Hematopoietic multipotent progenitor cell treated with erythropoietin and hydrocortisone succinate and interleukin-3 and kit ligand, for 6 days (in vitro differentiated cells): ENCODE measurements at regions not wholly inside any gene's neighbourhood (a gene's known extent, or its start where the extent isn't known, plus 50 kb on each side); places are given as distances from the start of the nearest gene placed in this dataset.
"Not testable (repeated sequence)": the region's sequence is repeated elsewhere in the genome, so short reads cannot be mapped to it uniquely, and the experiment has no call there.

Experiments used
- DNase-seq: peaks from one replicate; pipeline ENCODE4 v3.0.0-alpha.2; 2015

DNA sequence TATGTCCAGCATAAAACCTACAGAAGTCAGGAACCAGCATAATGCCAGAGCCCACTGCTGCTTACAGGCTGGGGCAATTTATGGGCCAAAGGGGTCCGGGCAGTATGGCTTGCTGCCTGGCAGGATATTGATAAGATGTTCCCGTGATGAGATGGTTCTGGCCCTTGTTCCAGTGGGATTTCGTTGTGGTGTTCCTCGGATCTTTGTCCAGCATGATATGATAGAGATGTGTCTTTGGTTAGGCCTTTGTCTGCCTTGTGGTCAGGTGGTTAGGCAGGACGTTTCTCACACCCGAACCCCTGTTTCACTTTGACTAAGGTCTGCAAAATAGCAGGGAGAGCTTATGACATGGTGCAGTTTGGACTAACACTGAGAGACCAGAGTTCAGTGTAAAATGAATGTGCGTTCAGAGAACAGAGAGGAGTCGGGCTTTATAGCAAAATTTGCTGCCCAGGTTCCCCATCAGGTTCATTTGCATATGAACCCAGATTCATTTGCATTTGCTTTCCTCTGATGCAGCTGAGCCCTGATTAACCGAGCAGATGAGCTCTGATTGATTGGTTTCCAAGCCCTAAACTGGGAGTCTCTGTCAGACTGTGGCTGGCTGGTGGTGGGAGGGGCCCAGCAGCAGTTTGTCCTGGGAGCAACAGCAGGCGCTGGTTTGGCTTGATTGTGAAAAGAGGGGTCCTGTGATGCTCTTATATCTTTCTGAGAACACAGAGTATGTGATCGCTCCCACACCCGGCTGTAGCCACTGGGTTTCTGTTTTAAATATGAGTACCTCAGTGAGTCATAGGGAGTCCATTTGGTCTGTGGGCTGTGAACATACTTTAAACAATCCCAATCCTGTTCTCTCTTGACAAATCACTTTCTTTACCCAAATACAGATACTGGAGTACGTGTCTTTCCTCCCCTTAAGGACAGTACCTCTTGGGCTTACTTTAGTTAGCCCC is 156.3 kb upstream of the PZP start:
- peak; percentile 10 for DNase-seq

DNA sequence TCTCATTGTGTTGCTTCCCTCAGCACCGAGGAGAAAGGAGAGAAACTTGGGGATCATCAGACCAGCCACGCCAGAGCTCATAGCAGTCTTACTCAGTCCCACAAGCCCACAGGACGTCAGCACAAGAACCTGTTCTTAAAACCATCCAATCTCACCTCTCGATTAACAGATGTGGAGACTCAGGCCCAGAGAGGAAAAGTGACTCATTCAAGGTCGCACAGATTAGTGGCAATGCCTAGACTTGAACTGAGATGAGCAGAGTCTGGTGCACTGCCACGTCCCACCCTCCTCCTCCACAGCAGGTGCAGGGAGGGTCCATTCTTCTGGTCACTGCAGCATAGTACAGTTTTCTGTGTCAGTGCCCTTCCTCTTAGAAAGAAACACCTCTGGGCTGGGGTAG is 154.9 kb upstream of the PZP start:
- DNase-seq, result no peak

DNA sequence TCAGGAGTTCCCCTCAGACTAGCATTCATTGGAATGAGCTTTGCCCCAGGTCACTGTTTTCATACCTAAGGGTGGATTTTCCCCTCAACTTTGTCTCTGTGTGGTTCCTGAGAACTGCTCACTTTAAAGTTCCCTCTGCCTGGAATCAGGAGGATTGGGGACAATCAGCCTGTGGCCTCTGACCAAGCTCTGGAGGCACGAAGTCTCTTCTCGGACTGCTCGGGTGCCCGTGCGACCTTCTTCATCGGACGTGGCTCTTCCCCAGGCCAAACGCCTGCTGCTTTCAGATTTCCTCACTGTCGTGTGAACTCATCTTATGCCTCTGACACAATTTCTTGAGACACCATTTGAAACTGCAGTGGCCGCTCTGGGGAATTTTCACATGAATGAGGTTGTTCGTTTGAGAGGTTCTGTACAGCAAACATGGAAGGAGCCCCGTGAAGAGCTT is 153.7 kb upstream of the PZP start:
- no peak for DNase-seq

GRCh38 chr12:9354009-9354754 is 146.0 kb upstream of the PZP start:
- DNase-seq, result not testable (repeated sequence)

- no peak for DNase-seq
Observed at GRCh38 chr12:9351136-9351535, 142.9 kb upstream of the PZP start.

DNA sequence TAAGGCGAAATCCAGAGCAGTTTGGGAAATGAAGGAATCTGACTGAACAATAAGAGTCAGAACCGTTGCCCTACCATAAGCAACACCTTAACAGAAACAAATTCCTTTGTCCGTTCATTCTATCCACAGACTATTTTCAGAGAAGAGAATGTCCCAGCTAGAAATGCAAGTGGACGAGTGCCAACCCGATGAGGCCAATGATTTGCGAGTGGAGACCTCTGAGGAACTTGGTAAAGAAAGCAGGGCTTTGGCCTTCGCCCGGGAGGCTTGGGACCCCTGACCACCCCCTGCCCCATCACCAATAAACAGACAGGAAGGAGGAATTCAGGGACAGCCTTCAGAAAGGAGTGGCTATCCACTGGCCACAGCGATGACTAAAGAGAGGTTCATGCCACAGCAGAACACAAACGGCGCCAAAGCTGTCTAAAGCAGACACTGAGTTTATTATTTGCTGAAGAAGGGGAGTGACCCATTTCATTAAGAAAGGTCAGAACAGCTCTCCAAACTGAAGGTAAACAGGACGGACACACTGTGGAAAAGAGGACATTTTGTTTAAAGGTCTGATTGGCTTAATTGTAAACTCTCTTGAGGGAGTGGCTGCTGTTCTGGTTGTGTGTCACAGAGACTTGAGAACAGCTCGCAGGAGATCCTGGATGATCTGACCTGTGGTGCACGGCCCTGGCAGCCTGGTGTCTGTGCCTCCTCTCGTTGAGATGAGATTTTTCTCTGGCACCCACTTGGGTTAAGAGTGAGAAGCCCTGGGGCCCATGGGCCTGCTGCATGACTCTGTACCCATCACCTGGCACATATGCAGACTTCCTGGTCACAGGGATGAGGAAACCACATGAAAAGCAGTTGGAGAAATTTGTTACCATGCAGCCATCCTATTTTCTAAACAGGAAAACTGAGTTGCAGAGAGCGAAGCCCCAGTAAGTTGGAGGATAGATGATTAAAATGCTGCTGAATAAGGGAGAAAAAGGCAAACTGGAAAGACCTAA is 142.0 kb upstream of the PZP start:
- DNase-seq, result no peak

DNA sequence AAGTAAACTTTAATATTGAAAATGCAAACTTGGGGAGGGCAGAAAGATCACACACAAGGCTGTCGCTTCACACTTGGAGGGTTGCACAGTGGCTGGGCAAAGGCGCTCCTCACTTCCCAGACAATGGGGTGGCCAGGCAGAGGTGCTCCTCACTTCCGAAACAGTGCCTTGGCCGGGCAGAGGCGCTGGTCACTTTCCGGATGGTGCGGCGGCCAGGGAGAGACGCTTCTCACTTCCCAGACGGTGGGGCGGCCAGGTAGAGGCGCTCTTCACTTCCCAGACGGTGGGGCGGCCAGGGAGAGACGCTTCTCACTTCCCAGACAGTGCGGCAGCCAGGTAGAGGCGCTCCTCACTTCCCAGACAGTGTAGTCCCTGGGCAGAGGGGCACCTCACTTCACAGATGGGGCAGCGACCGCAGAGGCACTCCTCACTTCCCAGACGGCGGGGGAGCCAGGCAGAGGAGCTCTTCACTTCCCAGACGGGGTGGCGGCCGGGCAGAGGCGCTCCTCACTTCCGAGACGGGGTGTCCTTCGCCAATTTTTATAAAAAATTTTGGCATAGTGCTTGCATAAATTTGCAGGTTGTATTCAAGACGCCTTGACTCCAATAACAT is 140.8 kb upstream of the PZP start:
- DNase-seq, result no peak

- DNase-seq, result no peak
Observed at GRCh38 chr12:9347328-9348127, 139.3 kb upstream of the PZP start.

DNA sequence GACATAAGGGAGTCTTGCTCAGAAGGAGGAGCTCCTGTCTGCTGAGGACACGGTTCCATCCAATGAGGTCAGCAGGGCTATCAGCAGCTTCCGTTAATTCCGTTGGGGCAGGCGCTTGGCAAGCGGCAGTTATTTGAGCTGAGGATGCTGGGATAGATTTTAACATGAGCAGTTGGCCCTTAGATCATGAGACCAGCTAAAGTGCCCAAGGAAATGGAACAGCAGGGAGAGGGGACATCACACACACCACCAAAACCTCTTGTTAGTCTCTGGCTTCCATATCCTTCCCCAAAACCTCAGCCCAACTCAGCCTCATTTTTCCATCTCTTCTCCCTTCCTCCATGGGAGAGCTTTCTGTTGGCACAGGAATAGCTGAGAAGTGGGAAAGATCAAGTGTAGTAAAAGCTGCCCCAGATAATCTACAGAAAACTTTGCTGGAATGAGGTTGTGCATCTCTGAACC is 138.7 kb upstream of the PZP start:
- DNase-seq, result no peak

DNA sequence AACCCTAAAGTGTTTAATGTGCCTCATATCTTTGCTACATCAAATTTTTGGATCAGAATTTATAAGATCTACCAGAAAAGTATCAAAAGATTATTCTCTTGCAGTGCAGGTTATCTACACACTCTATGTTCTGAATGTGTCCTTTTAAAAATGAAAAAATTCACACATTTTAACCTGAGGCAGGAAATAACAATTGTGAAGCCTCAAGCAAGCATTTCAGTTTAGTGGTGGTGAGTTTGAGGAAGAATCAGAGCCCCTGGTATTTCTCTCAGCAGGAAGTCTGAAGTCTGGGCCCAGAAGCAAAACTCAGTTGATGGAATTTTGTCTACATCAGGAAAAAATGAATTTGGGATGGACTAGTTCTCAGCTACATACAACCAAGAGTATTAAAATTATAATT is 137.0 kb upstream of the PZP start:
- DNase-seq, result no peak

DNA sequence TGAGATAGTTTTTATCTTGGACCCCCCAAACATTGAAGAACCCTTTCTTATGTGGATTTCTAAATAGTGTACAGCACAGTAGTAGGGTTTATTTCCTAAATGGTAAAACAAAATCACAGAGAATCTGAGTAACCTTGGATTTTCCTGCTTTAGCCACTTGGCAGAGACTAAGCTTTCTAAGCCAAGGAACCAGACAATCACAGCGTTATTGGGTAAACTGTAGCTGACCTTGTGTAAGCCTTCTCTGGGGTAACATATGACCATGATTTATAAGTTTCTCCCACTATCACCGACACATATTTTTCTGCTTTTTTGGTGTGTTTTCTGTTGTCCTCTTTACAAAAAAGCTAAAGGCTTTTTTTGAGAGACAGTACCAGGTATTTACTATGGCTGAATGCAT is 136.3 kb upstream of the PZP start:
- DNase-seq, result no peak

DNA sequence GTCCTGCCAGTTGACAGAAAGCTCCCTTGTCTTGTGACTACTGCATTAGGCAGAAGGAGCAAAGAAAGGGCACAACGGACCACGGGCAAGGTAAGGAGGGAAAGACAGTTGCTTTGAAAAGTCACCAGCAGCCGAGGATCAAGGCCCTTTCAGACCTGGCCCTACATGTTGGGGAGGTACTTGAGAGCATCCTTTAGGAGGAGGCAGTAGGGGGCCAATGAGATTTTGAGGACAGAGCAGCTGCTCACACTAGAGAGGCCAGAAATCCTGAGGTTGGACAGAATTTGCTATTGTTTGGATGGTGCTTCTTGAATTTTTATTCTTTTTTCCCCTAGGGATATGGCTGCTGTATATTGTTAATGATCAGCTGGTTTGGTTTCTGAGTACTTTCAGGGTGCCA is 135.5 kb upstream of the PZP start:
- DNase-seq, result no peak

GRCh38 chr12:9342614-9343353 is 134.6 kb upstream of the PZP start:
- DNase-seq, result no peak

GRCh38 chr12:9341260-9341585 is 133.0 kb upstream of the PZP start:
- no peak for DNase-seq

GRCh38 chr12:9340422-9341259 is 132.4 kb upstream of the PZP start:
- DNase-seq, result no peak

DNA sequence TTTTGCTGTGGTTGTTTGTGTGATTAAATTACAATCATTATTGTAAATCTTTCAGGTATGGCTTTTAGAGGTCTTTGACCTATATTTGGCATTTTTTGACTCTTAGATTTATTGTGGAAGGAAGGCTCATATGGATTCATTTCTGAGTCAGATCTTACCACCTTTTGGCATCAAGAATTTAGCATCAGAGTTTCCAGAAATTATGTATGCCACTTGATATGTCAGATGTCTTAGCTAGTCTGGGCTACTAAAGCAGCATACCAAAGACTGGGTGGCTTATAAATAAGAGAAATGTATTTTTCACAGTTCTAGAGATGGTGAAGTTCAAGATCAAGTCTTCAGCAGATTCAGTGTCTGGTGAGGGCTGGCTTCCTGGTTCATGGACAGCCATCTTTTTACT is 129.5 kb upstream of the PZP start:
- DNase-seq, result no peak

DNA sequence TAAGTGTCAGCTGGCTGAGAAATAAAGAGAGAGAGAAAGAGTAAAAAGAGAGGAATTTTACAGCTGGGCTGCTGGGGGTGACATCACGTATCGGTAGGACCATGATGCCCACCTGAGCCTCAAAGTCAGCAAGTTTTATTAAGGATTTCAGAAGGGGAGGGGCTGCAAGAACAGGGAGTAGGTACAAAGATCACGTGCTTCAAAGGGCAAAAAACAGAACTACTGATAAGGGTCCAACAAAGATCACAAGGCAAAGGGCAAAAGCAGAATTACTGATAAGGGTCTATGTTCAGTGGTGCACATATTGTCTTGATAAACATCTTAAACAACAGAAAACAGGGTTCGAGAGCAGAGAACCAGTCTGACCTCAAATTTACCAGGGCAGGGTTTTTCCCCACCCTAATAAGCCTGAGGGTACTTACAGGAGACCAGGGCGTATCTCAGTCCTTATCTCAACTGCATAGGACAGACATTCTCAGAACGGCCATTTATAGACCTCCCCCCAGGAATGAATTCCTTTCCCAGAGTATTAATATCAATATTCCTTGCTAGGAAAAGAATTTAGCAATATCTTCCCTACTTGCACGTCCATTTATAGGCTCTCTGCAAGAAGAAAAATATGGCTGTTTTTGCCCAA is 128.3 kb upstream of the PZP start:
- not testable (repeated sequence) for DNase-seq

DNA sequence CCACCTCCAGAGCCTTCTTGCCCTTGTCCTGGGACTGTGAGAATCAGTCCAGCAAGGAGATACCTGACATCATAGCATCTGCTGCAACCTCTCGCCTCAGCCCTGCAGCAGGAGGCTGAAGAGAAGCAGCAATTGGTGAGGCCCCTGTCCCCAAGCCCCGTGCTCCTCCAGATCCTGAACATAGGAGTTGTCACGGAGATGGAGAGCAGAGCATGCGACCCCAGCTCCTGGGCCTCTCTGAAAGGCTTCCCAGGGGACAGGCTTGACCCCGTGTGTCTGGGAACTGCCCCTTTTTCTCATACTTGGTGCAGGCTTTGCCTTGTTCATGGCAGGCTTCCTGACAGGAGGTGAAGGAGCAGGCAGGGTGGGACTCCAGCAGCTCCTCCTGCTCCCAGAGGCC is 127.7 kb upstream of the PZP start:
- no peak for DNase-seq

GRCh38 chr12:9334964-9335363 is 126.8 kb upstream of the PZP start:
- no peak for DNase-seq
